ENCODE measurements at regions not wholly inside any gene's neighbourhood (a gene's known extent, or its start where the extent isn't known, plus 50 kb on each side); places are given as distances from the start of the nearest gene placed in this dataset.

GRCh38 chr17:54836723-54837462, 63.8 kb upstream of the TOM1L1 start:
- H3K27ac ChIP-seq (ENCODE audit: low read depth, low read length) = no peak overlapping the region
- no peaks in the 10 kb centered on the region for H3K4me1 ChIP-seq (ENCODE audit: insufficient read depth, low read length)
- no peaks in the 10 kb centered on the region for H4K20me1 ChIP-seq (ENCODE audit: insufficient read depth, low read length)
- H2AFZ ChIP-seq (ENCODE audit: low read length) = no peak overlapping the region
- no peaks in the 10 kb centered on the region for H3K27me3 ChIP-seq (ENCODE audit: insufficient read depth, low read length)
- H3K4me3 ChIP-seq (ENCODE audit: insufficient read depth, low read length) = no peak overlapping the region
- no peaks in the 10 kb centered on the region for H3K79me2 ChIP-seq (ENCODE audit: insufficient read depth, low read length)
- no peaks in the 10 kb centered on the region for H3K36me3 ChIP-seq (ENCODE audit: insufficient read depth, low read length)
- no peak for DNase-seq (ENCODE audit: insufficient read length, low spot score, missing footprints)
- no peak for TF ChIP-seq CTCF (IDR thresholded peaks at IDR 0.05; ENCODE audit: extremely low read depth, low read depth, low read length)
- H3K9me3 ChIP-seq (ENCODE audit: low read depth, low read length) = no peaks in the 10 kb centered on the region
- no peak overlapping the region for H3K4me2 ChIP-seq (ENCODE audit: insufficient read depth, low read length)

DNA sequence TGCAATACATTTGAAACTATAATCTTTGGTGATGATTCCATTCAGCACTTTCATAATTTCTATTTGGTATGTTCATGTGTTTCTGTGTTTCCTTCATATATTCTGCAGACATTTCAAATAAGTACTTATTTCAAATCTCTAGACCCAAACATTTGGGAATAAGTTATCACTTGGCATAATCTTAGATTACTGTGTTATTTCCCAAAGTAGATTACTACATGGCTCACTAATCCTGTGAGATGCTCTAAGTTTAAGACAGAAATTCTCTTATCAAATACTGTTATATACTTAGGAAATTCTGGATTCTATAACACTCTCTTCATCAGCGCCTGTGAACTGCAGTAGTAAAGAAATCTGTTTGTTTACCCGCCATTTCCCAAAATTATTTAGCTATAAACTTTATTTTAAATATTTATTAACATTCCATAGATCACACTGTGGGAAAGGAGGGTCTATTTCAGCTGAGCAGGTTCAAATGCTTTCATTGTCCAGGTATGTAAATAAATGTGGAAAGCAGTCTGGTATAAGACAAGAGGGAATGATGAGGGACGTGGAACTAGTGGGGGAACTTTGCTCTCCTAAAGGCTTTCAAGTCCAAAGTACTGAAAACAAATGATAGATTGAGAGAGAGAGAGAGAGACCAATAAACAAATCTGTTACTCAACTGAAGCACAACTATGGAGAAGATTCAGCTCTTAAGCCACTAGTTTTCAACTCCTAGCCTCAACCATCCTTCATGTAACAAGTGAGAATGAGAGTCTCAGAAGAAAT, 61.8 kb upstream of the TOM1L1 start:
- H3K36me3 ChIP-seq (ENCODE audit: insufficient read depth, low read length) = no peaks in the 10 kb centered on the region
- no peaks in the 10 kb centered on the region for H3K4me1 ChIP-seq (ENCODE audit: insufficient read depth, low read length)
- H3K27me3 ChIP-seq (ENCODE audit: insufficient read depth, low read length) = no peaks in the 10 kb centered on the region
- no peaks in the 10 kb centered on the region for H3K79me2 ChIP-seq (ENCODE audit: insufficient read depth, low read length)
- H2AFZ ChIP-seq (ENCODE audit: low read length) = no peak overlapping the region
- no peak for TF ChIP-seq CTCF (IDR thresholded peaks at IDR 0.05; ENCODE audit: extremely low read depth, low read depth, low read length)
- no peak overlapping the region for H3K27ac ChIP-seq (ENCODE audit: low read depth, low read length)
- H3K4me2 ChIP-seq (ENCODE audit: insufficient read depth, low read length) = no peak overlapping the region
- no peaks in the 10 kb centered on the region for H3K9me3 ChIP-seq (ENCODE audit: low read depth, low read length)
- no peaks in the 10 kb centered on the region for H4K20me1 ChIP-seq (ENCODE audit: insufficient read depth, low read length)
- H3K4me3 ChIP-seq (ENCODE audit: insufficient read depth, low read length) = no peak overlapping the region
- DNase-seq (ENCODE audit: insufficient read length, low spot score, missing footprints) = no peak

DNA sequence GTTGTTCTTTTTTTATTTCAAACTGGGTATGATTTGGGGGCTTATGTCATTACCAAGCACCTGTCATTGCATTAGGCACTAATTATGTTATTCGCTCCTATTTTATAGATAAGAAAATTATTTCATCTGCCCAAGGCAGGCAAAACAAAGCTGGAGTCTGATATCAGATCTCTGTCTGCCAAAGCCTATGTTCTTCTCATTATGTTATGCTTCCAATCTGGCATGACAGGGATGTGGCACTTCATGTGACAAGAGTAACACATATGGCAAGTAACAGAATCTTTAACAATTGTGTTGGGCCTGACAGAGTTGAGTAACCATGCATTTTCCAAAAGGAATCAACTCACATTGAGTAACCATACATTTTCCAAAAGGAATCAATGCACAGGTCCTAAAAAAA, 61.2 kb upstream of the TOM1L1 start:
- H4K20me1 ChIP-seq (ENCODE audit: insufficient read depth, low read length) = no peaks in the 10 kb centered on the region
- H3K4me1 ChIP-seq (ENCODE audit: insufficient read depth, low read length) = no peaks in the 10 kb centered on the region
- H2AFZ ChIP-seq (ENCODE audit: low read length) = no peak overlapping the region
- H3K4me3 ChIP-seq (ENCODE audit: insufficient read depth, low read length) = no peak overlapping the region
- no peaks in the 10 kb centered on the region for H3K36me3 ChIP-seq (ENCODE audit: insufficient read depth, low read length)
- H3K4me2 ChIP-seq (ENCODE audit: insufficient read depth, low read length) = no peak overlapping the region
- no peak for DNase-seq (ENCODE audit: insufficient read length, low spot score, missing footprints)
- no peak overlapping the region for H3K27ac ChIP-seq (ENCODE audit: low read depth, low read length)
- no peaks in the 10 kb centered on the region for H3K9me3 ChIP-seq (ENCODE audit: low read depth, low read length)
- no peaks in the 10 kb centered on the region for H3K79me2 ChIP-seq (ENCODE audit: insufficient read depth, low read length)
- TF ChIP-seq CTCF (IDR thresholded peaks at IDR 0.05; ENCODE audit: extremely low read depth, low read depth, low read length) = no peak
- no peaks in the 10 kb centered on the region for H3K27me3 ChIP-seq (ENCODE audit: insufficient read depth, low read length)

GRCh38 chr17:54840885-54841591, 59.6 kb upstream of the TOM1L1 start:
- Histone ChIP-seq H2AFZ (ENCODE audit: low read length) (no peak overlapping the region), H4K20me1 (ENCODE audit: insufficient read depth, low read length) (no peaks in the 10 kb centered on the region)
- TF ChIP-seq CTCF (IDR thresholded peaks at IDR 0.05; ENCODE audit: extremely low read depth, low read depth, low read length) = no peak

More at GRCh38 chr17:54840885-54841591, 59.6 kb upstream of the TOM1L1 start:
- H3K4me2 ChIP-seq (ENCODE audit: insufficient read depth, low read length) = no peak overlapping the region
- no peaks in the 10 kb centered on the region for H3K9me3 ChIP-seq (ENCODE audit: low read depth, low read length)
- H3K79me2 ChIP-seq (ENCODE audit: insufficient read depth, low read length) = no peaks in the 10 kb centered on the region
- H3K36me3 ChIP-seq (ENCODE audit: insufficient read depth, low read length) = no peaks in the 10 kb centered on the region
- no peak overlapping the region for H3K4me3 ChIP-seq (ENCODE audit: insufficient read depth, low read length)
- H3K27me3 ChIP-seq (ENCODE audit: insufficient read depth, low read length) = no peaks in the 10 kb centered on the region
- no peak overlapping the region for H3K27ac ChIP-seq (ENCODE audit: low read depth, low read length)
- H3K4me1 ChIP-seq (ENCODE audit: insufficient read depth, low read length) = no peaks in the 10 kb centered on the region
- no peak for DNase-seq (ENCODE audit: insufficient read length, low spot score, missing footprints)

Measured in osteoblast (primary cell).